ENCODE measurements at regions not wholly inside any gene's neighbourhood (a gene's known extent, or its start where the extent isn't known, plus 50 kb on each side); places are given as distances from the start of the nearest gene placed in this dataset.

DNA sequence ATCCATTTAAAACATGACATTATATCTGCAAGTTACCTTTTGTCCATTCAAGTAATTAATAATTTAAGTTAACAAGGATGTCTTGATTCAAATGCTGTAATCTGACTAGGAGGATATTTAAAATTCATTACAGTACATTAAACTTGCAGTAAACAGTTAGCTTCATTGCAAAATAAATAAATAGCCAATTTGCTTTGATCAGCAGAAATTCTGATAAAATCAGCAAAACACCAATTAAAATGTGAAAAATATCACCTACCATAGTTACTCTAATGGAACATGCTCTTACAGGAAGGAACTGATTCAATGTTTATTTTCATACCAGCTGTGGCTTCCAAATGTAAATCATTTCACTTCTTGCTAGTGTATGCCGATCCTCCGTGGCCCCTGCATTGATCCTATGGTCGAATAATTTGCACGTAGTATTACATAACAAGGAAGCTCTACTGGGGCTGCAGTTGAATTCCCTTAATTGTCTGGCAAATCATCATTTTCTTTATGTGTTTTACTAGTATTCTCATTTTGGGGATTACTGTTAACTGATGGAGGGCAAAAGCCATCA lies 150.7 kb downstream of the FOXB1 start:
- TF ChIP-seq CREB5 (CRISPR knock-in tag; IDR thresholded peaks at IDR 0.05; ENCODE audit: low read depth) (no peak), CSDC2 (CRISPR knock-in tag; IDR thresholded peaks at IDR 0.05) (no peak)
